Effector CD4-positive, alpha-beta T cell (primary cell): ENCODE measurements at regions not wholly inside any gene's neighbourhood (a gene's known extent, or its start where the extent isn't known, plus 50 kb on each side); places are given as distances from the start of the nearest gene placed in this dataset.
"Not testable (repeated sequence)": the region's sequence is repeated elsewhere in the genome, so short reads cannot be mapped to it uniquely, and the experiment has no call there.

Experiments
- DNase-seq: peaks from one replicate; pipeline ENCODE4 v3.0.0-alpha.2; 2020

- no peak for DNase-seq
These were observed 158.8 kb upstream of the HDAC4 start for GRCh38 chr2:239559417-239560261.

GRCh38 chr2:239558661-239559060 is 157.8 kb upstream of the HDAC4 start:
- DNase-seq: no peak

DNA sequence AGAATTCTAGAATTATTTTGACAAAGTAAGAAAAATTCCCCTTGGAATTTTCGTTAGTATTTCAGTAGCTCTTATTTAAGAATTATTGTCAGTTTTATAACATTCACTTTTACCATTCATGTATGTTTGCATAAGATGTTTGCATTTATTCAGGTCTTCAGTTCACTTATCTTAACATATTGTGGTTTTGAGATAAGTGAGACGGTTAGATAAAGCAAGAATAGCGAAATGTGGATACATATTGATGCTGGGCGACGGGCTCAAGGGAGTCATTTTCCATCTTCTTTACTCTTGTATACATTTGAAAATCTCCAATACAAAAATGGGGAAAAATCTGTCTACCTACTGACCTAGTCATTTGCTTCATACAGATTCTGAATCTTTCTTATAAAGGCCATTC is 156.7 kb upstream of the HDAC4 start:
- DNase-seq: no peak

GRCh38 chr2:239555571-239555905 is 154.7 kb upstream of the HDAC4 start:
- no peak for DNase-seq

- no peak for DNase-seq
These were observed 154.1 kb upstream of the HDAC4 start for GRCh38 chr2:239554766-239555570.

DNA sequence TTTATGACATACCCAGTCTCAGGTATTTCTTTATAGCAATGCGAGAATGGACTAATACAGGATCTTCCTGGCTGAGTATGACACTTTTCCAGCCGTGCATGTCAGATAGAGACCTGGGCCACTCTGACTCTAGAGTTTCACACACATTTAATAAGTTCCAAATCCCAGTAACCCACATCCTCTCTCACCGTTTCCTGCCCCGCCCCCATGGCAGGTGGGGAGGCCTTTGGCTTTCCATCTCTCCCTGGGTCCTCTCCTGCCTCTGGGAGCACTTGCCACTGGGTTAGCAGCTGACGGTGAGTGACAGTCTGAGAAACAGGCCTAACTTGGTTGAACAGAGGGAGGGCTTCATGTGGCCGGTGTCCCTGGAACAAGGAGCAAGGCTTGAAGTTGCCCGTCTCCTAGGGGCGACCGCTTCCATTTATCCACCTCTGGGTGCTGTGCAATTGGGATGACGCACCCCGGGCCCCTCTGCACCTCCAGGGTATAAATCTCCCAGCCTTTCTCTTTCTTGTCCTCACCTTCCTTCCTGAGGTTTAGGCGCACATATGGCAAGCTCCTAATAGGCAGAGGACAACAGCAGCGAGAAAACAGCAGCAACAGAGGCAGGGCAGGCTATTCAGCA is 152.7 kb upstream of the HDAC4 start:
- DNase-seq: no peak

DNA sequence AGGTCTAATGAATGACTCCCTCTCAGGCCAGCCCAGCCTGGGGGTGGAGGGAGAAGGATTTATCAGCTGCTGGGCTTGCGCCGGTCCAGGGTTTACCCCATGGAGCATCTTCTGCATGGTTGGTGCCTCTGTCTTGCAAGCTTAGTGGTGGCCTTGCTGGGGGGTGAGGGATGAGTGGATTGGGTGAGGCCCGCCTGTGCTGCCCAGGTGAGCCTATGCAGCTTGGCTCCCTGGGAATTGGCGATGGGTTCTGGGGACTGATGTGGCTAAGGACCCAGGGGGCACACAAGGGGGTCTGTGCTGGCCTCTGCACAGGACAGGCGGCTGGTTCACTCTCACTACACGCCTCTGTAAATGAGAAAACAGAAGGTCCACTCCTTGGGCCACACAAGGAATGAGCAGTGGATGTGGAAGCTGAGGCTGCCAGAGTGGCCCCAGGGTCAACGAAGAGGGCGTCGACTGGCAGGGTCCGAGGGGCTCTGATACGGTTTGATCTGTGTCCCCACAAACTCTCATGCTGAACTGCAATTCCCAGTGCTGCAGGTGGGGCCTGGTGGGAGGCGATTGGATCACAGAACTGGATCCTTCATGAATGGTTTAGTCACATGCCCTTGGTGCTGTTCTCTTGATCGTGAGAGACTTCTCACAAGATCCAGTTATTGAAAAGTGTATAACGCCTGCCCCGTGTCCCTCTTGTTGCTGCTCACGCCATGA is 151.6 kb upstream of the HDAC4 start:
- no peak for DNase-seq

DNA sequence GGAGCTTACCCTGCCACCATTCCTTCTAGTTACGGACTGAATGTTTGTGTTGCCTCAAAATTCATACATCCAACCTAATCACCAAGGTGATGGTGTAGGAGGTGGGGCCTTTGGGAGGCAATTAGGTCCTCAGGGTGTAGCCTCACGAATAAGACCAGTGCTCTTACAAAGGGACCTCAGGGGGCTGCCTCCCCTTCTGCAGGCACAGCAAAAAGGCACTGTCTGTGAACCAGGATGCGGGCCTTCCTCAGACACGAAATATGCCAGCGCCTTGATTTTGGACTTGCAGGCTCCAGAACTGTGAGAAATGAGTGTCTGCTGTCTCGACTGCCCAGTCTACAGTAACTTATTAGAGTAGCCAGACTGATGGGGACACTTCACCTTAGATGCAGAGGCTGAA is 150.4 kb upstream of the HDAC4 start:
- DNase-seq: no peak

GRCh38 chr2:239550357-239550756 is 149.5 kb upstream of the HDAC4 start:
- no peak for DNase-seq

GRCh38 chr2:239549711-239550255 is 149.0 kb upstream of the HDAC4 start:
- DNase-seq: no peak

DNA sequence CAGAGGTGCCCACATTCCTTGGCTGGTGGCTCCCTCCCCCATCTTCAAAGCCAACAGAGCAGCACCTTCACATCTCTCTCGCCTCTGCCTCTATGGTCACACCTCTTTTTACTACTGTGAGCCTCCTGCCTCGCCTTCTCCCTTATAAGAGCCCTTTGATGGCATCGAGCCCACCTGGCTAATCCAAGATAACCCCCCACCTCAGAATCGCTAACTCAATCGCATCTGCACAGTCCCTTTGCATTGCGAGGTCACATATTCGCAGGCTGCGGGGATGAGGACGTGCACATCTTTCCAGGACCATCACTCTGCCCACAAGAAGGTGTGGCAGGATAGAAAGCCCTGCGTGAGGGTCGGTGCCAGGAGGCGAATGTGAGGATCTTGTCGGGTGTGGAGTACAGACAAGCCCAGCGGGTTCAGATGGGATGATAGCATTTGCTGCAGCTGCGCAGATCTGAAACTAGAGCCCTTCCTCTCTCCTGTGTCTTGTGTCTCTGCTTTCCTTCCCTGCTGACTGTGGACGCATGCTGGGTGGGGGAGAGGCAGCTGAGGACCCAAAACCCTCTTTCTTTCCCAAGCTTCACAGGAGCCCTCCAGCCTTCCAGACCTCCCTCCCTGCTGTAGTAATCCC is 148.3 kb upstream of the HDAC4 start:
- DNase-seq: no peak

GRCh38 chr2:239548451-239548871 is 147.6 kb upstream of the HDAC4 start:
- no peak for DNase-seq

GRCh38 chr2:239547140-239547539 is 146.3 kb upstream of the HDAC4 start:
- not testable (repeated sequence) for DNase-seq

- DNase-seq: no peak
These were observed 145.7 kb upstream of the HDAC4 start for GRCh38 chr2:239546541-239546940.

DNA sequence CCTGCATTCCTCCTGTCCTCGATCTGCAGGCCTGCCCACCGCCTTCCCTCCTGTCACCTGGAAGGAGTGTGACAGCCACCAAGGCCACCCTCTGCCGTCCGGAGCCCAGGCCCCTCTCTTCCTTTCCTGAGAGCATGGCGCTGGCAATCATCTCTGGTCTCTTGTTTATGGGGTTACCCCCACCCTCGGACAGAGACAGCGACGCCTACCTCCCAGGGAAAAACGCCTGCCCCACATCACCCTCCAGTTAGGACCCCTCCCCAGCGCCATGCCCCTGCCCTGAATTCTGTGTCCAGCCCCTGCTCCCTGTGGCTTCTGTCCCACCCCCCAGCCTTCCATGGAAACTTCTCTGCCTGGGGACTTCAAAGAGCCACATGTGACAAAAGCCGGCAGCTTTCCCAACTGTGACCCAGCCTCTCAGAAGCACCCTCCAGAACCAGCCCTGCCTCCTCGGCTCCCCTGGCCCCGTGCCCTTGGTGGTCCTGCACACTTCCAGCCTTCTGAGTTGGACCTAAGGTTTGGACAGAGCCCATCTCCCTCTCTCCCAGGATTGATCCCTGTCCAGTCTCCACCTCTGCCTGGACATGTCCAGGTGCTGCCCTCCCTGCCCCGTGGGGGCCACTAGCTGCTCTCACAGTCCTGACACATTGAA is 145.0 kb upstream of the HDAC4 start:
- no peak for DNase-seq

DNA sequence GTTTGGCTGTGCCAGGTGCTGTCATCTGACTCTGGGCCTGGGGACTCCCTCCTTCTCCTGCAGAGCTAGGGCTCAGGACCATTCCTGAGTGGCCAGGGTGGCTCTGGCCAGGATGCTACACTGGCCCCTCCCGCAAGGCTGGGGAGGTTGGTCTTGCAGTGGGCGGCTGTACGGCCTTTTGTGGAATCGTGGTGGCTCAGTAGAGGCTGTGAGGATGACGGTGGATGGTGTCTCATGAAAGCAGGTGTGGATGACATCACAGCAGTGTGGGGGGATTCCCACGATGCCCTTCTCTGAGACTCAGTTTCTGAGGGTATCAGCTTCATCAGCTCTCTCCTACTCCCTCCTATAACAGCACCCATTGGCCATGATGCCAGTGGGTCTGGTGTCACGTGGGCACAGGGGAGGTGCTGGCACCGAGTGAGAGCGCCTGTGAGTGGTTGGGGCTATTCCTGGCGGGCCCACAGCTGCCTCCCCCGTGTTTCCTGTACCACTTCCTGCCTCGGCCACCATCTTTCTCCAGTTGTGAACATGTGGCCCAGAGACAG is 144.2 kb upstream of the HDAC4 start:
- DNase-seq: peak; percentile 12

- DNase-seq: no peak
These were observed 143.5 kb upstream of the HDAC4 start for GRCh38 chr2:239544143-239544917.

- DNase-seq: no peak
These were observed 142.9 kb upstream of the HDAC4 start for GRCh38 chr2:239543702-239544101.

- DNase-seq: no peak
These were observed 139.4 kb upstream of the HDAC4 start for GRCh38 chr2:239540174-239540573.

GRCh38 chr2:239539776-239540100 is 138.9 kb upstream of the HDAC4 start:
- no peak for DNase-seq
